A673 (cell line): ENCODE measurements at regions not wholly inside any gene's neighbourhood (a gene's known extent, or its start where the extent isn't known, plus 50 kb on each side); places are given as distances from the start of the nearest gene placed in this dataset.

ENCODE experiments used
- BruUV-seq: library from RNA; stranded (reverse); fragments of 400-500 nt; replicated peaks from 2 replicates; lab custom pipeline; 2021; lab: Mats Ljungman, UMichigan
- CTCF ChIA-PET: fragments of 300-600 bp; sonication (Branson Sonifier 250); formaldehyde crosslinking; loops from one replicate; lab custom pipeline; 2022; ENCODE audit warnings: antibody characterized with exemption; lab: Charles Lee
- POLR2A ChIA-PET: fragments of 300-600 bp; sonication (Branson Sonifier 250); formaldehyde crosslinking; loops from one replicate; lab custom pipeline; 2022; ENCODE audit warnings: antibody characterized with exemption; ENCODE audit not compliant: low non-redundant PET; lab: Charles Lee
- DNase-seq: peaks from one replicate; pipeline ENCODE4 v3.0.0-alpha.2; 2015; ENCODE audit warnings: low spot score
- H3K27ac ChIP-seq: fragments of 200-600 bp; sonication (generic); 2 replicates; pipeline ENCODE4 v1.5.1; 2016; ENCODE audit warnings: mixed run types, low read depth, mild to moderate bottlenecking, mixed read lengths, antibody characterized with exemption, low read length; ENCODE audit not compliant: poor library complexity, severe bottlenecking
- H3K27me3 ChIP-seq: fragments of 200-600 bp; sonication (generic); replicated peaks from 2 replicates; pipeline ENCODE4 v1.6.1; 2017; ENCODE audit warnings: mixed run types, low read depth, mild to moderate bottlenecking, mixed read lengths, antibody characterized with exemption, low read length; ENCODE audit not compliant: insufficient read depth, poor library complexity
- H3K36me3 ChIP-seq: fragments of 200-600 bp; sonication (generic); 2 replicates; pipeline ENCODE4 v1.6.1; 2016; ENCODE audit warnings: mixed run types, mild to moderate bottlenecking, mixed read lengths, antibody characterized with exemption, low read length; ENCODE audit not compliant: insufficient read depth, poor library complexity, severe bottlenecking
- H3K4me1 ChIP-seq: fragments of 200-600 bp; sonication (generic); 2 replicates; pipeline ENCODE4 v1.6.1; 2017; ENCODE audit warnings: mixed run types, mild to moderate bottlenecking, mixed read lengths, antibody characterized with exemption, low read length; ENCODE audit not compliant: insufficient read depth, poor library complexity, severe bottlenecking
- H3K4me3 ChIP-seq: fragments of 200-600 bp; sonication (generic); 2 replicates; pipeline ENCODE4 v1.5.1; 2016; ENCODE audit warnings: low read depth, mixed run types, mild to moderate bottlenecking, mixed read lengths, low read length; ENCODE audit not compliant: poor library complexity, severe bottlenecking
- H3K9me3 ChIP-seq: fragments of 200-600 bp; sonication (generic); 2 replicates; pipeline ENCODE4 v1.6.1; 2016; ENCODE audit warnings: mixed run types, low read depth, mild to moderate bottlenecking, mixed read lengths, antibody characterized with exemption, low read length; ENCODE audit not compliant: poor library complexity, severe bottlenecking
- EZH2 ChIP-seq: fragments of 200-600 bp; sonication (generic); IDR thresholded peaks from 2 replicates; pipeline ENCODE4 v1.6.1; 2017; ENCODE audit warnings: borderline replicate concordance, low read depth, mild to moderate bottlenecking, mixed read lengths, antibody characterized with exemption, low read length; ENCODE audit not compliant: poor library complexity, severe bottlenecking
- intact Hi-C: fragments of 100-400 bp; cut with micrococcal nuclease; formaldehyde crosslinking; loops from one replicate; pipeline ENCODE4 v1.10.0; 2022; ENCODE audit not compliant: unreplicated experiment
- TF ChIP-seq, protein P1 (sequence below): fragments of 300-800, 200-600 bp; sonication (generic); conservative IDR thresholded peaks from 2 replicates; pipeline ENCODE4 v1.5.1; 2017; ENCODE audit warnings: low read depth, mild to moderate bottlenecking, antibody characterized with exemption, low read length, moderate library complexity, mixed read lengths

DNA sequence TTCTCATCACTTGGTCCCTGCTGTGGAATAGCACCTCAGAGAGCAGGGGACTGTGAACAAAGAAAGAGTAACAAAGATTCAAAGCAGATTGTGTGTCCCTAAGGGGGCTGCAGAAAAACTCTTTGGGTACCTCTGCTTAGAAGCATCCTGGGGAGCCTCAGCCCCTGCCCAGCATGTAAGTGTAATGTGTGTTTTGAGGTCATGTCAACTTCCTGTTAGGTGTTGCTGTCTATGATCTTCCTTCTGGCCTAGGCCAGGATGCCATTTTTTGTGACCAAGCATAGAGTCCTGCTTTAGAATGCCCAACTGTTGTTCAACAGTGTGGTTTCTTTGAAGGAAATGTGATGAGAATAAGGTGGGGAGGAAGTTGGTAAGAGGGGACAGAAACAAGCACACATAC lies 77.1 kb upstream of the BCL6 start:
- intact Hi-C loops, result no loop called here
- Histone ChIP-seq H3K27ac (no peak overlapping the region), H3K36me3 (no peaks in the 10 kb centered on the region), H3K4me3 (no peak overlapping the region), H3K4me1 (no peaks in the 10 kb centered on the region), H3K9me3 (no peaks in the 10 kb centered on the region), H3K27me3 (no peaks in the 10 kb centered on the region)
- DNase-seq, result no peak
- BruUV-seq, result no TSS peak
- POLR2A ChIA-PET, result no interaction called here
- TF ChIP-seq, protein P1, sequence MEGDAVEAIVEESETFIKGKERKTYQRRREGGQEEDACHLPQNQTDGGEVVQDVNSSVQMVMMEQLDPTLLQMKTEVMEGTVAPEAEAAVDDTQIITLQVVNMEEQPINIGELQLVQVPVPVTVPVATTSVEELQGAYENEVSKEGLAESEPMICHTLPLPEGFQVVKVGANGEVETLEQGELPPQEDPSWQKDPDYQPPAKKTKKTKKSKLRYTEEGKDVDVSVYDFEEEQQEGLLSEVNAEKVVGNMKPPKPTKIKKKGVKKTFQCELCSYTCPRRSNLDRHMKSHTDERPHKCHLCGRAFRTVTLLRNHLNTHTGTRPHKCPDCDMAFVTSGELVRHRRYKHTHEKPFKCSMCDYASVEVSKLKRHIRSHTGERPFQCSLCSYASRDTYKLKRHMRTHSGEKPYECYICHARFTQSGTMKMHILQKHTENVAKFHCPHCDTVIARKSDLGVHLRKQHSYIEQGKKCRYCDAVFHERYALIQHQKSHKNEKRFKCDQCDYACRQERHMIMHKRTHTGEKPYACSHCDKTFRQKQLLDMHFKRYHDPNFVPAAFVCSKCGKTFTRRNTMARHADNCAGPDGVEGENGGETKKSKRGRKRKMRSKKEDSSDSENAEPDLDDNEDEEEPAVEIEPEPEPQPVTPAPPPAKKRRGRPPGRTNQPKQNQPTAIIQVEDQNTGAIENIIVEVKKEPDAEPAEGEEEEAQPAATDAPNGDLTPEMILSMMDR, result no peak
- no peak for TF ChIP-seq EZH2
- CTCF ChIA-PET, result no interaction called here

GRCh38 chr3:187823746-187824145 lies 78.5 kb upstream of the BCL6 start:
- intact Hi-C loops, result no loop called here
- no peaks in the 10 kb centered on the region for H3K9me3 ChIP-seq
- BruUV-seq, result no TSS peak
- no peak overlapping the region for H3K27ac ChIP-seq
- TF ChIP-seq EZH2, result no peak
- TF ChIP-seq, protein P1, result no peak
- DNase-seq, result no peak
- H3K27me3 ChIP-seq, result no peaks in the 10 kb centered on the region
- H3K4me1 ChIP-seq, result no peaks in the 10 kb centered on the region
- no peak overlapping the region for H3K4me3 ChIP-seq
- CTCF ChIA-PET, result no interaction called here
- POLR2A ChIA-PET, result no interaction called here
- no peaks in the 10 kb centered on the region for H3K36me3 ChIP-seq

- H3K4me1 ChIP-seq, result no peaks in the 10 kb centered on the region
- intact Hi-C loops, result no loop called here
- ChIA-PET CTCF (no interaction called here), POLR2A (no interaction called here)
- TF ChIP-seq, protein P1, result no peak
- TF ChIP-seq EZH2, result no peak
- no peaks in the 10 kb centered on the region for H3K36me3 ChIP-seq
- no peak overlapping the region for H3K4me3 ChIP-seq
- no peaks in the 10 kb centered on the region for H3K27me3 ChIP-seq
- no peaks in the 10 kb centered on the region for H3K9me3 ChIP-seq
- no peak for DNase-seq
- BruUV-seq, result no TSS peak
- H3K27ac ChIP-seq, result no peak overlapping the region
These were observed 82.5 kb upstream of the BCL6 start for GRCh38 chr3:187827723-187828122.
